ENCODE measurements at regions not wholly inside any gene's neighbourhood (a gene's known extent, or its start where the extent isn't known, plus 50 kb on each side); places are given as distances from the start of the nearest gene placed in this dataset.

- no peak for TF ChIP-seq FOXM1 (IDR thresholded peaks at IDR 0.05; ENCODE audit: borderline replicate concordance)
- no peak for TF ChIP-seq ARNT (IDR thresholded peaks at IDR 0.05)
- no peak for TF ChIP-seq NFRKB (IDR thresholded peaks at IDR 0.05)
- TF ChIP-seq SUZ12 (IDR thresholded peaks at IDR 0.05): no peak
- no peak for TF ChIP-seq FOXA1 (IDR thresholded peaks at IDR 0.05)
- no peak for TF ChIP-seq SP1 (IDR thresholded peaks at IDR 0.05)
- no peak for TF ChIP-seq ZNF384 (IDR thresholded peaks at IDR 0.05)
- TF ChIP-seq CTBP1 (IDR thresholded peaks at IDR 0.05; ENCODE audit: borderline replicate concordance): no peak
- no peak for TF ChIP-seq FOXK2 (IDR thresholded peaks at IDR 0.05)
- DNase-seq (ENCODE audit: extremely low spot score): peak; percentile 29
- POLR2A ChIA-PET: no interaction called here
- CTCF ChIA-PET: interaction anchor here (0.7 kb wide), 1 partner anchor 17 kb away, joined by 4 read pairs; no protein-coding TSS in a partner anchor
Observed at GRCh38 chr11:81658722-81659121, 1074.9 kb downstream of the FAM181B start.

- DNase-seq (ENCODE audit: extremely low spot score): no peak
- ChIA-PET CTCF (no interaction called here), POLR2A (no interaction called here)
- TF ChIP-seq NFRKB (IDR thresholded peaks at IDR 0.05) (no peak), SUZ12 (IDR thresholded peaks at IDR 0.05) (no peak), TARDBP (IDR thresholded peaks at IDR 0.05) (no peak), FOXM1 (IDR thresholded peaks at IDR 0.05; ENCODE audit: borderline replicate concordance) (no peak), ELF4 (IDR thresholded peaks at IDR 0.05) (no peak), LEF1 (IDR thresholded peaks at IDR 0.05; ENCODE audit: borderline replicate concordance) (no peak), ARNT (IDR thresholded peaks at IDR 0.05) (no peak), FOXK2 (IDR thresholded peaks at IDR 0.05) (no peak), L3MBTL2 (conservative IDR thresholded peaks at IDR 0.05) (no peak), HDGF (IDR thresholded peaks at IDR 0.05; ENCODE audit: borderline replicate concordance) (no peak), ZNF384 (IDR thresholded peaks at IDR 0.05) (no peak), FOXA1 (IDR thresholded peaks at IDR 0.05) (no peak)
Observed at GRCh38 chr11:81655351-81655750, 1078.3 kb downstream of the FAM181B start.

GRCh38 chr11:81647374-81647773 is 1086.3 kb downstream of the FAM181B start:
- no peak for TF ChIP-seq L3MBTL2 (conservative IDR thresholded peaks at IDR 0.05)
- TF ChIP-seq NFRKB (IDR thresholded peaks at IDR 0.05): no peak
- TF ChIP-seq SP1 (IDR thresholded peaks at IDR 0.05): no peak
- DNase-seq (ENCODE audit: extremely low spot score): no peak
- ChIA-PET POLR2A (no interaction called here), CTCF (interaction anchor here (2.5 kb wide), 1 partner anchor 1048 kb away, joined by 6 read pairs; no protein-coding TSS in a partner anchor)

GRCh38 chr11:81644239-81644840 is 1089.3 kb downstream of the FAM181B start:
- POLR2A ChIA-PET: no interaction called here
- CTCF ChIA-PET: interaction anchor here (0.6 to 1.3 kb wide), 3 partner anchors 43 to 1051 kb away, joined by 3 to 4 read pairs (median 4); no protein-coding TSS in a partner anchor
- TF ChIP-seq CTBP1 (IDR thresholded peaks at IDR 0.05; ENCODE audit: borderline replicate concordance): no peak
- no peak for TF ChIP-seq PKNOX1 (IDR thresholded peaks at IDR 0.05)
- TF ChIP-seq L3MBTL2 (conservative IDR thresholded peaks at IDR 0.05): no peak
- no peak for TF ChIP-seq FOXA1 (IDR thresholded peaks at IDR 0.05)
- no peak for TF ChIP-seq HDGF (IDR thresholded peaks at IDR 0.05; ENCODE audit: borderline replicate concordance)
- TF ChIP-seq ARNT (IDR thresholded peaks at IDR 0.05): no peak
- TF ChIP-seq ZNF384 (IDR thresholded peaks at IDR 0.05): no peak
- TF ChIP-seq SP1 (IDR thresholded peaks at IDR 0.05): no peak
- no peak for TF ChIP-seq LEF1 (IDR thresholded peaks at IDR 0.05; ENCODE audit: borderline replicate concordance)
- TF ChIP-seq FOXM1 (IDR thresholded peaks at IDR 0.05; ENCODE audit: borderline replicate concordance): no peak
- no peak for TF ChIP-seq TARDBP (IDR thresholded peaks at IDR 0.05)
- TF ChIP-seq SUZ12 (IDR thresholded peaks at IDR 0.05): no peak
- DNase-seq (ENCODE audit: extremely low spot score): peak; percentile 28

GRCh38 chr11:81634483-81634882 is 1099.2 kb downstream of the FAM181B start:
- no peak for DNase-seq (ENCODE audit: extremely low spot score)
- POLR2A ChIA-PET: no interaction called here
- CTCF ChIA-PET: no interaction called here
- TF ChIP-seq HDGF (IDR thresholded peaks at IDR 0.05; ENCODE audit: borderline replicate concordance) (no peak), PKNOX1 (IDR thresholded peaks at IDR 0.05) (no peak)

- TF ChIP-seq LEF1 (IDR thresholded peaks at IDR 0.05; ENCODE audit: borderline replicate concordance) (no peak), HDGF (IDR thresholded peaks at IDR 0.05; ENCODE audit: borderline replicate concordance) (no peak), PKNOX1 (IDR thresholded peaks at IDR 0.05) (no peak), TARDBP (IDR thresholded peaks at IDR 0.05) (no peak), FOXM1 (IDR thresholded peaks at IDR 0.05; ENCODE audit: borderline replicate concordance) (no peak), CTBP1 (IDR thresholded peaks at IDR 0.05; ENCODE audit: borderline replicate concordance) (no peak), ZNF384 (IDR thresholded peaks at IDR 0.05) (no peak), L3MBTL2 (conservative IDR thresholded peaks at IDR 0.05) (no peak), BHLHE40 (IDR thresholded peaks at IDR 0.05; ENCODE audit: borderline replicate concordance) (no peak), FOXA1 (IDR thresholded peaks at IDR 0.05) (no peak), SUZ12 (IDR thresholded peaks at IDR 0.05) (no peak), NFRKB (IDR thresholded peaks at IDR 0.05) (no peak), ARNT (IDR thresholded peaks at IDR 0.05) (no peak)
- no peak for DNase-seq (ENCODE audit: extremely low spot score)
- CTCF ChIA-PET: no interaction called here
- POLR2A ChIA-PET: no interaction called here
Observed at GRCh38 chr11:81602508-81602907, 1131.2 kb downstream of the FAM181B start.

- DNase-seq (ENCODE audit: extremely low spot score): no peak
- CTCF ChIA-PET: no interaction called here
- POLR2A ChIA-PET: no interaction called here
- TF ChIP-seq ZNF384 (IDR thresholded peaks at IDR 0.05) (no peak), CTBP1 (IDR thresholded peaks at IDR 0.05; ENCODE audit: borderline replicate concordance) (no peak), PKNOX1 (IDR thresholded peaks at IDR 0.05) (no peak), HDGF (IDR thresholded peaks at IDR 0.05; ENCODE audit: borderline replicate concordance) (no peak), L3MBTL2 (conservative IDR thresholded peaks at IDR 0.05) (no peak), BHLHE40 (IDR thresholded peaks at IDR 0.05; ENCODE audit: borderline replicate concordance) (no peak), ARNT (IDR thresholded peaks at IDR 0.05) (no peak), FOXK2 (IDR thresholded peaks at IDR 0.05) (no peak), SUZ12 (IDR thresholded peaks at IDR 0.05) (no peak)
Observed at GRCh38 chr11:81596704-81597103, 1137.0 kb downstream of the FAM181B start.
